H9 (cell line): ENCODE measurements at regions not wholly inside any gene's neighbourhood (a gene's known extent, or its start where the extent isn't known, plus 50 kb on each side); places are given as distances from the start of the nearest gene placed in this dataset.

ENCODE experiments used
- DNase-seq: peaks from one replicate; pipeline ENCODE4 v3.0.0-alpha.2; 2017
- H2AFZ ChIP-seq: one replicate; pipeline ENCODE4 v1.6.1; 2013; ENCODE audit warnings: mild to moderate bottlenecking, low read length, control low read depth, moderate library complexity
- H2AK5ac ChIP-seq: 2 replicates; pipeline ENCODE4 v1.6.1; 2013; ENCODE audit warnings: low read length, control low read depth, mixed read lengths; ENCODE audit not compliant: insufficient read length
- H2BK120ac ChIP-seq: one replicate; pipeline ENCODE4 v1.6.1; 2013; ENCODE audit warnings: low read depth, mild to moderate bottlenecking, low read length, control low read depth, inconsistent platforms; ENCODE audit not compliant: poor library complexity, severe bottlenecking
- H2BK12ac ChIP-seq: 2 replicates; pipeline ENCODE4 v1.6.1; 2013; ENCODE audit warnings: low read length, control low read depth, mixed read lengths, low read depth; ENCODE audit not compliant: insufficient read length
- H2BK15ac ChIP-seq: 2 replicates; pipeline ENCODE4 v1.6.1; 2013; ENCODE audit warnings: low read depth, low read length, control low read depth
- H2BK20ac ChIP-seq: one replicate; pipeline ENCODE4 v1.6.1; 2013; ENCODE audit warnings: low read depth, mild to moderate bottlenecking, low read length, control low read depth, inconsistent platforms; ENCODE audit not compliant: poor library complexity, severe bottlenecking
- H2BK5ac ChIP-seq: 2 replicates; pipeline ENCODE4 v1.6.1; 2013; ENCODE audit warnings: low read length, control low read depth, mixed read lengths; ENCODE audit not compliant: insufficient read length
- H3K14ac ChIP-seq: 2 replicates; pipeline ENCODE4 v1.6.1; 2013; ENCODE audit warnings: low read length, control low read depth; ENCODE audit not compliant: insufficient read depth
- H3K18ac ChIP-seq: 2 replicates; pipeline ENCODE4 v1.6.1; 2013; ENCODE audit warnings: low read depth, mild to moderate bottlenecking, mixed read lengths, low read length, control low read depth; ENCODE audit not compliant: insufficient read length
- H3K23ac ChIP-seq: 2 replicates; pipeline ENCODE4 v1.6.1; 2013; ENCODE audit warnings: low read length, control low read depth, mixed read lengths, low read depth; ENCODE audit not compliant: insufficient read length
- H3K23me2 ChIP-seq: 2 replicates; pipeline ENCODE4 v1.6.1; 2013; ENCODE audit warnings: low read depth, mild to moderate bottlenecking, mixed read lengths, low read length, control low read depth; ENCODE audit not compliant: insufficient read length, poor library complexity, severe bottlenecking
- H3K27ac ChIP-seq: 2 replicates; pipeline ENCODE4 v1.5.1; 2013; ENCODE audit warnings: low read length, control low read depth, mixed read lengths, low read depth; ENCODE audit not compliant: insufficient read length
- H3K27me3 ChIP-seq: 2 replicates; pipeline ENCODE4 v1.6.1; 2013; ENCODE audit warnings: low read length, control low read depth, inconsistent platforms; ENCODE audit not compliant: insufficient read depth
- H3K4ac ChIP-seq: 2 replicates; pipeline ENCODE4 v1.6.1; 2013; ENCODE audit warnings: low read depth, mild to moderate bottlenecking, control low read depth, inconsistent platforms, low read length, moderate library complexity
- H3K4me1 ChIP-seq: 2 replicates; pipeline ENCODE4 v1.6.1; 2013; ENCODE audit warnings: low read length, control low read depth, inconsistent platforms; ENCODE audit not compliant: insufficient read depth
- H3K4me2 ChIP-seq: 2 replicates; pipeline ENCODE4 v1.6.1; 2013; ENCODE audit warnings: low read length, control low read depth, mixed read lengths; ENCODE audit not compliant: insufficient read length, insufficient read depth
- H3K56ac ChIP-seq: 2 replicates; pipeline ENCODE4 v1.6.1; 2013; ENCODE audit warnings: low read depth, mild to moderate bottlenecking, mixed read lengths, low read length, control low read depth; ENCODE audit not compliant: insufficient read length
- H3K79me1 ChIP-seq: 2 replicates; pipeline ENCODE4 v1.6.1; 2013; ENCODE audit warnings: low read depth, mild to moderate bottlenecking, moderate library complexity, low read length, control low read depth, inconsistent platforms; ENCODE audit not compliant: insufficient read depth, poor library complexity, severe bottlenecking
- H3K79me2 ChIP-seq: 2 replicates; pipeline ENCODE4 v1.6.1; 2013; ENCODE audit warnings: low read length, control low read depth, inconsistent platforms; ENCODE audit not compliant: insufficient read depth
- H3K9ac ChIP-seq: 2 replicates; pipeline ENCODE4 v1.6.1; 2013; ENCODE audit warnings: low read length, control low read depth, mixed read lengths; ENCODE audit not compliant: insufficient read length; ENCODE audit errors: extremely low read depth
- H3K9me3 ChIP-seq: one replicate; pipeline ENCODE4 v1.6.1; 2013; ENCODE audit warnings: low read depth, low read length, inconsistent platforms; ENCODE audit not compliant: control insufficient read depth
- H3T11ph ChIP-seq: one replicate; pipeline ENCODE4 v1.6.1; 2013; ENCODE audit warnings: mild to moderate bottlenecking, low read length, control low read depth, inconsistent platforms
- H4K20me1 ChIP-seq: one replicate; pipeline ENCODE4 v1.6.1; 2013; ENCODE audit not compliant: control insufficient read depth, insufficient read length, insufficient read depth
- H4K5ac ChIP-seq: 2 replicates; pipeline ENCODE4 v1.6.1; 2013; ENCODE audit warnings: low read depth, mild to moderate bottlenecking, mixed read lengths, low read length, control low read depth; ENCODE audit not compliant: insufficient read length
- H4K8ac ChIP-seq: replicated peaks from 2 replicates; pipeline ENCODE4 v1.6.1; 2013; ENCODE audit warnings: low read length, control low read depth, mixed read lengths, low read depth; ENCODE audit not compliant: insufficient read length
- H4K91ac ChIP-seq: 2 replicates; pipeline ENCODE4 v1.6.1; 2013; ENCODE audit warnings: low read depth, mild to moderate bottlenecking, moderate library complexity, mixed read lengths, low read length, control low read depth; ENCODE audit not compliant: insufficient read length
- H3K27ac Mint-ChIP-seq, 3 experiments: 2 replicates in 2 of 3; 3 replicates in 1 of 3; pipeline ENCODE4 v1.8.0; 2020 to 2021; ENCODE audit warnings: mixed read lengths in 3 of 3, mild to moderate bottlenecking in 1 of 3, moderate library complexity in 1 of 3
- H3K27me3 Mint-ChIP-seq: 2 replicates; pipeline ENCODE4 v1.8.0; 2021; ENCODE audit warnings: low read depth, mild to moderate bottlenecking, moderate library complexity, mixed read lengths
- H3K36me3 Mint-ChIP-seq, 3 experiments: 2 replicates in 2 of 3; 3 replicates in 1 of 3; pipeline ENCODE4 v1.8.0; 2020 to 2021; ENCODE audit warnings: low read depth in 3 of 3, mixed read lengths in 3 of 3; ENCODE audit not compliant: insufficient read depth in 1 of 3
- H3K4me1 Mint-ChIP-seq, 2 experiments: 2 replicates each; pipeline ENCODE4 v1.8.0; 2020; ENCODE audit warnings: mixed read lengths in 2 of 2
- H3K4me3 Mint-ChIP-seq, 2 experiments: 2 replicates in 1 of 2; 3 replicates in 1 of 2; pipeline ENCODE4 v1.8.0; 2020 to 2021; ENCODE audit warnings: mild to moderate bottlenecking in 2 of 2, mixed read lengths in 2 of 2, moderate library complexity in 1 of 2
- H3K9me3 Mint-ChIP-seq, 2 experiments: 2 replicates in 1 of 2; 3 replicates in 1 of 2; pipeline ENCODE4 v1.8.0; 2020; ENCODE audit warnings: mild to moderate bottlenecking in 2 of 2, mixed read lengths in 2 of 2, moderate library complexity in 1 of 2
- CTCF ChIP-seq: fragments of 200-600 bp; sonication (generic); conservative IDR thresholded peaks from 3 replicates; pipeline ENCODE4 v1.8.0; 2021; ENCODE audit warnings: antibody characterized with exemption, mild to moderate bottlenecking
- WGBS: extraction: QIAGEN DNeasy Blood & Tissue Kit; methylation state at CpG from one replicate; pipeline ENCODE4 v1.1.7; 2013; ENCODE audit warnings: missing lambda C conversion rate, low lambda C conversion rate, mixed read lengths; ENCODE audit not compliant: insufficient read length; ENCODE audit errors: extremely low coverage; 5-methylcytosine and 5-hydroxymethylcytosine counted together

GRCh38 chr1:207219979-207220889 lies 101.2 kb upstream of the CD55 start:
- no peak overlapping the region for H4K5ac ChIP-seq

More at GRCh38 chr1:207219979-207220889, 101.2 kb upstream of the CD55 start:
- H3K56ac ChIP-seq: no peak overlapping the region
- H3K27ac ChIP-seq: no peak overlapping the region
- H3K4me1 ChIP-seq: no peaks in the 10 kb centered on the region; the same call in 1 of the 2 replicates
- H3K4me2 ChIP-seq: no peak overlapping the region
- no peak overlapping the region for H4K8ac ChIP-seq
- no peaks in the 10 kb centered on the region for H3K9me3 ChIP-seq
- no peaks in the 10 kb centered on the region for H3K36me3 Mint-ChIP-seq
- no peak overlapping the region for H3K4me3 Mint-ChIP-seq
- no peak overlapping the region for H3K4ac ChIP-seq
- no peaks in the 10 kb centered on the region for H4K20me1 ChIP-seq
- no peak overlapping the region for H2AK5ac ChIP-seq
- peak; percentile 64 for DNase-seq
- H3K23me2 ChIP-seq: no peaks in the 10 kb centered on the region
- H2BK120ac ChIP-seq: no peak overlapping the region
- H3K4me1 Mint-ChIP-seq: peaks cover 33 to 37% of the 10 kb centered on the region in 2 experiments
- no peak overlapping the region for H3K18ac ChIP-seq
- no CpG with 5 or more reads among the region's 24 CpGs for WGBS
- H2AFZ ChIP-seq: no peak overlapping the region
- no peak overlapping the region for H3K9ac ChIP-seq
- H3K27ac Mint-ChIP-seq: peak overlapping the region in 1 of 3 experiments; percentile 57; a peak in 1 of 7 replicates
- no peak overlapping the region for H3K23ac ChIP-seq
- peak; percentile 48; the same call in 2 of the 3 replicates for TF ChIP-seq CTCF
- no peaks in the 10 kb centered on the region for H3K27me3 ChIP-seq
- no peak overlapping the region for H3K14ac ChIP-seq
- no peak overlapping the region for H2BK15ac ChIP-seq
- no peaks in the 10 kb centered on the region for H3K27me3 Mint-ChIP-seq
- H2BK12ac ChIP-seq: no peak overlapping the region
- no peak overlapping the region for H4K91ac ChIP-seq
- H3T11ph ChIP-seq: no peak overlapping the region
- H2BK20ac ChIP-seq: no peak overlapping the region
- no peak overlapping the region for H2BK5ac ChIP-seq
- no peaks in the 10 kb centered on the region for H3K79me1 ChIP-seq
- peaks cover 0 to under 1% of the 10 kb centered on the region in 2 experiments; a peak in 1 of 5 replicates for H3K9me3 Mint-ChIP-seq
- H3K79me2 ChIP-seq: no peaks in the 10 kb centered on the region
